A549 (cell line): ENCODE measurements at regions not wholly inside any gene's neighbourhood (a gene's known extent, or its start where the extent isn't known, plus 50 kb on each side); places are given as distances from the start of the nearest gene placed in this dataset.

Source experiments
- ATAC-seq, 2 experiments: fragments of 200-7000 bp in 1 of 2; fragments of >200 bp in 1 of 2; cut with Nextera tagmentation in 1 of 2; cut with Tn5 transposase in 1 of 2; 3 replicates each; pipeline versions ENCODE4 v1.8.0 to v1.9.1; 2018 to 2020; ENCODE audit warnings: mild to moderate bottlenecking in 1 of 2, moderate library complexity in 1 of 2
- CTCF ChIA-PET: fragments of 300-600 bp; sonication (Branson Sonifier 250); formaldehyde crosslinking; extraction: SDS; loops from one replicate; lab custom pipeline; 2021; ENCODE audit warnings: antibody characterized with exemption, inconsistent platforms; lab: Yijun Ruan, JAX
- POLR2A ChIA-PET: fragments of 350-600 bp; formaldehyde crosslinking; extraction: SDS; loops from one replicate; lab custom pipeline; 2021; ENCODE audit warnings: antibody characterized with exemption, inconsistent platforms; lab: Yijun Ruan, JAX
- DNase-seq, 2 experiments: peaks; one replicate each; pipeline versions ENCODE4 v3.0.0 to v3.0.0-alpha.2; 2011 to 2016; ENCODE audit warnings: low read depth in 1 of 2, low spot score in 1 of 2
- FAIRE-seq: peaks from 2 replicates; lab custom pipeline; 2011; peaks lifted over from hg19 to GRCh38; lab: Jason Lieb, UNC
- H3K27ac ChIP-seq, 2 experiments: fragments of >200 bp; sonication (Bioruptor Twin); formaldehyde crosslinking; 3 replicates each; pipeline ENCODE4 v1.5.1; 2016 to 2017
- H3K4me1 ChIP-seq: fragments of >200 bp; sonication (Bioruptor Twin); formaldehyde crosslinking; 3 replicates; pipeline ENCODE4 v1.6.1; 2016
- H3K4me2 ChIP-seq: fragments of >200 bp; sonication (Bioruptor Twin); formaldehyde crosslinking; 3 replicates; pipeline ENCODE4 v1.6.1; 2016
- H3K4me3 ChIP-seq: fragments of >200 bp; sonication (Bioruptor Twin); formaldehyde crosslinking; 3 replicates; pipeline ENCODE4 v1.5.1; 2016
- H3K9me3 ChIP-seq: fragments of >200 bp; sonication (Bioruptor Twin); formaldehyde crosslinking; 3 replicates; pipeline ENCODE4 v1.6.1; 2016
- BHLHE40 ChIP-seq: IDR thresholded peaks from 2 replicates; pipeline ENCODE4 v1.6.1; 2012; ENCODE audit warnings: low read depth, low read length, inconsistent platforms
- EP300 ChIP-seq, 2 experiments: fragments of >200 bp; sonication (Bioruptor Twin); formaldehyde crosslinking; IDR thresholded peaks; 2 replicates in 1 of 2; 3 replicates in 1 of 2; pipeline ENCODE4 v1.6.1; 2016 to 2017
- FOXS1 ChIP-seq: fragments of 250-450 bp; sonication (Bioruptor Pico); IDR thresholded peaks from 2 replicates; pipeline ENCODE4 v1.5.0; 2020; ENCODE audit warnings: mild to moderate bottlenecking, moderate library complexity
- HOXB5 ChIP-seq: fragments of 250-450 bp; sonication (Bioruptor Pico); IDR thresholded peaks from 2 replicates; pipeline ENCODE4 v1.5.0; 2020; ENCODE audit warnings: mild to moderate bottlenecking, moderate library complexity
- JUNB ChIP-seq: fragments of >200 bp; sonication (Bioruptor Twin); formaldehyde crosslinking; IDR thresholded peaks from 2 replicates; pipeline ENCODE4 v1.6.1; 2016
- RAD21 ChIP-seq, 2 experiments: fragments of >200 bp in 1 of 2; sonication (Bioruptor Twin) in 1 of 2; formaldehyde crosslinking in 1 of 2; IDR thresholded peaks in 1 of 2; conservative IDR thresholded peaks in 1 of 2; 2 replicates in 1 of 2; 3 replicates in 1 of 2; pipeline ENCODE4 v1.6.1; 2012 to 2018; ENCODE audit warnings: inconsistent platforms in 1 of 2
- RARB ChIP-seq: fragments of 250-450 bp; sonication (Bioruptor Pico); IDR thresholded peaks from 2 replicates; pipeline ENCODE4 v1.8.0; 2021; ENCODE audit warnings: mild to moderate bottlenecking, moderate library complexity
- RCOR1 ChIP-seq: fragments of 150-350 bp; IDR thresholded peaks from 2 replicates; pipeline ENCODE4 v1.6.1; 2014; ENCODE audit warnings: antibody characterized with exemption, low read length, low read depth
- RFX5 ChIP-seq: fragments of 450-650 bp; IDR thresholded peaks from 2 replicates; pipeline ENCODE4 v1.7.1; 2014; ENCODE audit warnings: antibody characterized with exemption, mild to moderate bottlenecking, moderate library complexity
- RNF2 ChIP-seq: fragments of 200-600 bp; sonication (generic); IDR thresholded peaks from 2 replicates; pipeline ENCODE4 v1.6.1; 2016; ENCODE audit warnings: low read depth, mild to moderate bottlenecking, antibody characterized with exemption, moderate library complexity, borderline replicate concordance
- SMC3 ChIP-seq: fragments of >200 bp; sonication (Bioruptor Twin); formaldehyde crosslinking; IDR thresholded peaks from 3 replicates; pipeline ENCODE4 v1.6.1; 2018; ENCODE audit warnings: inconsistent platforms
- TFCP2L1 ChIP-seq: fragments of 250-450 bp; sonication (Bioruptor Pico); IDR thresholded peaks from 2 replicates; pipeline ENCODE4 v1.5.0; 2021; ENCODE audit warnings: mild to moderate bottlenecking
- TP53 ChIP-seq: fragments of 250-450 bp; sonication (Bioruptor Pico); IDR thresholded peaks from 2 replicates; pipeline ENCODE4 v1.5.0; 2021; ENCODE audit warnings: mild to moderate bottlenecking, moderate library complexity
- WGBS: methylation state at CpG from one replicate; pipeline ENCODE4 v1.1.6; 2017; ENCODE audit errors: missing lambda C conversion rate; 5-methylcytosine and 5-hydroxymethylcytosine counted together
- TF ChIP-seq, protein P1 (sequence below): IDR thresholded peaks from 2 replicates; pipeline ENCODE4 v1.6.1; 2012
- TF ChIP-seq, protein P2 (sequence below): fragments of 200-600 bp; sonication (generic); IDR thresholded peaks from 2 replicates; pipeline ENCODE4 v1.6.1; 2016; ENCODE audit warnings: antibody characterized with exemption, mild to moderate bottlenecking, moderate library complexity
- TF ChIP-seq, protein P3 (sequence below): fragments of 250-450 bp; sonication (Bioruptor Pico); IDR thresholded peaks from 2 replicates; pipeline ENCODE4 v1.5.0; 2020; ENCODE audit warnings: low read depth, mild to moderate bottlenecking, moderate library complexity
- TF ChIP-seq, protein P4 (sequence below): fragments of >200 bp; sonication (Bioruptor Twin); formaldehyde crosslinking; IDR thresholded peaks from 3 replicates; pipeline ENCODE4 v1.5.1; 2016
- TF ChIP-seq, protein P5 (sequence below): IDR thresholded peaks from 2 replicates; pipeline ENCODE4 v1.6.1; 2012; ENCODE audit warnings: low read depth, borderline replicate concordance
- TF ChIP-seq, protein P6 (sequence below): fragments of 250-450 bp; sonication (Bioruptor Pico); IDR thresholded peaks from 2 replicates; pipeline ENCODE4 v1.5.0; 2021; ENCODE audit warnings: mild to moderate bottlenecking, moderate library complexity, borderline replicate concordance

DNA sequence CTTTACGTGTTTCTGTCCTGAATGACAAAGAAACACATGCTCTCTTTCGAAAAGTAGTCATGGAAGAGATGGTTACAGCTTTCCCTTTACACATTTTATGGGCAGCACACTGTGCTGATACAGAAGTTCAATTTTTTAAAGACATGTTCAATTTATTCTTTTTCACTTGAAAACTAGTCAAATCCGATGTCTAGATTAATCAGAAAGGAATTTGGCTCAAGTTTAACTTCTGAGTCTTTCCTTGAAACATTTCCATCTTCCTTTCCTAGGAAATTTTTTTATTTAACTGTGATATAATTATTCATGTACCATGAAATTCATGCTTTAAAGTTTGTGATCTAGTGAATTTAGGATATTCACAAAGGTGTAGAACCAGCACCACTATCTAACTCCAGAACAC is 360.1 kb downstream of the TNS3 start:
- WGBS = 40% methylated on average over 3 of the region's 3 CpGs
- no peak for FAIRE-seq
- no peak for ATAC-seq
- TF ChIP-seq, protein P1, sequence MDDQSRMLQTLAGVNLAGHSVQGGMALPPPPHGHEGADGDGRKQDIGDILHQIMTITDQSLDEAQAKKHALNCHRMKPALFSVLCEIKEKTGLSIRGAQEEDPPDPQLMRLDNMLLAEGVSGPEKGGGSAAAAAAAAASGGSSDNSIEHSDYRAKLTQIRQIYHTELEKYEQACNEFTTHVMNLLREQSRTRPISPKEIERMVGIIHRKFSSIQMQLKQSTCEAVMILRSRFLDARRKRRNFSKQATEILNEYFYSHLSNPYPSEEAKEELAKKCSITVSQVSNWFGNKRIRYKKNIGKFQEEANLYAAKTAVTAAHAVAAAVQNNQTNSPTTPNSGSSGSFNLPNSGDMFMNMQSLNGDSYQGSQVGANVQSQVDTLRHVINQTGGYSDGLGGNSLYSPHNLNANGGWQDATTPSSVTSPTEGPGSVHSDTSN = no peak
- TF ChIP-seq, protein P2, sequence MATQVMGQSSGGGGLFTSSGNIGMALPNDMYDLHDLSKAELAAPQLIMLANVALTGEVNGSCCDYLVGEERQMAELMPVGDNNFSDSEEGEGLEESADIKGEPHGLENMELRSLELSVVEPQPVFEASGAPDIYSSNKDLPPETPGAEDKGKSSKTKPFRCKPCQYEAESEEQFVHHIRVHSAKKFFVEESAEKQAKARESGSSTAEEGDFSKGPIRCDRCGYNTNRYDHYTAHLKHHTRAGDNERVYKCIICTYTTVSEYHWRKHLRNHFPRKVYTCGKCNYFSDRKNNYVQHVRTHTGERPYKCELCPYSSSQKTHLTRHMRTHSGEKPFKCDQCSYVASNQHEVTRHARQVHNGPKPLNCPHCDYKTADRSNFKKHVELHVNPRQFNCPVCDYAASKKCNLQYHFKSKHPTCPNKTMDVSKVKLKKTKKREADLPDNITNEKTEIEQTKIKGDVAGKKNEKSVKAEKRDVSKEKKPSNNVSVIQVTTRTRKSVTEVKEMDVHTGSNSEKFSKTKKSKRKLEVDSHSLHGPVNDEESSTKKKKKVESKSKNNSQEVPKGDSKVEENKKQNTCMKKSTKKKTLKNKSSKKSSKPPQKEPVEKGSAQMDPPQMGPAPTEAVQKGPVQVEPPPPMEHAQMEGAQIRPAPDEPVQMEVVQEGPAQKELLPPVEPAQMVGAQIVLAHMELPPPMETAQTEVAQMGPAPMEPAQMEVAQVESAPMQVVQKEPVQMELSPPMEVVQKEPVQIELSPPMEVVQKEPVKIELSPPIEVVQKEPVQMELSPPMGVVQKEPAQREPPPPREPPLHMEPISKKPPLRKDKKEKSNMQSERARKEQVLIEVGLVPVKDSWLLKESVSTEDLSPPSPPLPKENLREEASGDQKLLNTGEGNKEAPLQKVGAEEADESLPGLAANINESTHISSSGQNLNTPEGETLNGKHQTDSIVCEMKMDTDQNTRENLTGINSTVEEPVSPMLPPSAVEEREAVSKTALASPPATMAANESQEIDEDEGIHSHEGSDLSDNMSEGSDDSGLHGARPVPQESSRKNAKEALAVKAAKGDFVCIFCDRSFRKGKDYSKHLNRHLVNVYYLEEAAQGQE = no peak
- no peak for TF ChIP-seq RNF2
- TF ChIP-seq RFX5 = no peak
- TF ChIP-seq JUNB = no peak
- TF ChIP-seq RAD21 (conservative IDR thresholded peaks at IDR 0.05 in 1 of 2, IDR thresholded peaks at IDR 0.05 in 1 of 2) = no peak
- TF ChIP-seq, protein P3, sequence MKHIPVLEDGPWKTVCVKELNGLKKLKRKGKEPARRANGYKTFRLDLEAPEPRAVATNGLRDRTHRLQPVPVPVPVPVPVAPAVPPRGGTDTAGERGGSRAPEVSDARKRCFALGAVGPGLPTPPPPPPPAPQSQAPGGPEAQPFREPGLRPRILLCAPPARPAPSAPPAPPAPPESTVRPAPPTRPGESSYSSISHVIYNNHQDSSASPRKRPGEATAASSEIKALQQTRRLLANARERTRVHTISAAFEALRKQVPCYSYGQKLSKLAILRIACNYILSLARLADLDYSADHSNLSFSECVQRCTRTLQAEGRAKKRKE (CRISPR knock-in tag) = no peak
- TF ChIP-seq, protein P4, sequence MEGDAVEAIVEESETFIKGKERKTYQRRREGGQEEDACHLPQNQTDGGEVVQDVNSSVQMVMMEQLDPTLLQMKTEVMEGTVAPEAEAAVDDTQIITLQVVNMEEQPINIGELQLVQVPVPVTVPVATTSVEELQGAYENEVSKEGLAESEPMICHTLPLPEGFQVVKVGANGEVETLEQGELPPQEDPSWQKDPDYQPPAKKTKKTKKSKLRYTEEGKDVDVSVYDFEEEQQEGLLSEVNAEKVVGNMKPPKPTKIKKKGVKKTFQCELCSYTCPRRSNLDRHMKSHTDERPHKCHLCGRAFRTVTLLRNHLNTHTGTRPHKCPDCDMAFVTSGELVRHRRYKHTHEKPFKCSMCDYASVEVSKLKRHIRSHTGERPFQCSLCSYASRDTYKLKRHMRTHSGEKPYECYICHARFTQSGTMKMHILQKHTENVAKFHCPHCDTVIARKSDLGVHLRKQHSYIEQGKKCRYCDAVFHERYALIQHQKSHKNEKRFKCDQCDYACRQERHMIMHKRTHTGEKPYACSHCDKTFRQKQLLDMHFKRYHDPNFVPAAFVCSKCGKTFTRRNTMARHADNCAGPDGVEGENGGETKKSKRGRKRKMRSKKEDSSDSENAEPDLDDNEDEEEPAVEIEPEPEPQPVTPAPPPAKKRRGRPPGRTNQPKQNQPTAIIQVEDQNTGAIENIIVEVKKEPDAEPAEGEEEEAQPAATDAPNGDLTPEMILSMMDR = no peak
- TF ChIP-seq EP300 (IDR thresholded peaks at IDR 0.05) = no peak
- no peak for TF ChIP-seq RARB (CRISPR knock-in tag)
- no peak for TF ChIP-seq RCOR1
- no peak for TF ChIP-seq TP53 (CRISPR knock-in tag)
- TF ChIP-seq TFCP2L1 (CRISPR knock-in tag) = no peak
- TF ChIP-seq, protein P5, sequence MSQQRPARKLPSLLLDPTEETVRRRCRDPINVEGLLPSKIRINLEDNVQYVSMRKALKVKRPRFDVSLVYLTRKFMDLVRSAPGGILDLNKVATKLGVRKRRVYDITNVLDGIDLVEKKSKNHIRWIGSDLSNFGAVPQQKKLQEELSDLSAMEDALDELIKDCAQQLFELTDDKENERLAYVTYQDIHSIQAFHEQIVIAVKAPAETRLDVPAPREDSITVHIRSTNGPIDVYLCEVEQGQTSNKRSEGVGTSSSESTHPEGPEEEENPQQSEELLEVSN = no peak
- no peak for TF ChIP-seq HOXB5 (CRISPR knock-in tag)
- TF ChIP-seq, protein P6, sequence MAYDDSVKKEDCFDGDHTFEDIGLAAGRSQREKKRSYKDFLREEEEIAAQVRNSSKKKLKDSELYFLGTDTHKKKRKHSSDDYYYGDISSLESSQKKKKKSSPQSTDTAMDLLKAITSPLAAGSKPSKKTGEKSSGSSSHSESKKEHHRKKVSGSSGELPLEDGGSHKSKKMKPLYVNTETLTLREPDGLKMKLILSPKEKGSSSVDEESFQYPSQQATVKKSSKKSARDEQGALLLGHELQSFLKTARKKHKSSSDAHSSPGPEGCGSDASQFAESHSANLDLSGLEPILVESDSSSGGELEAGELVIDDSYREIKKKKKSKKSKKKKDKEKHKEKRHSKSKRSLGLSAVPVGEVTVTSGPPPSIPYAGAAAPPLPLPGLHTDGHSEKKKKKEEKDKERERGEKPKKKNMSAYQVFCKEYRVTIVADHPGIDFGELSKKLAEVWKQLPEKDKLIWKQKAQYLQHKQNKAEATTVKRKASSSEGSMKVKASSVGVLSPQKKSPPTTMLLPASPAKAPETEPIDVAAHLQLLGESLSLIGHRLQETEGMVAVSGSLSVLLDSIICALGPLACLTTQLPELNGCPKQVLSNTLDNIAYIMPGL (CRISPR knock-in tag) = no peak
- TF ChIP-seq BHLHE40 = no peak
- no peak for TF ChIP-seq FOXS1 (CRISPR knock-in tag)
- no peak for TF ChIP-seq SMC3
- Histone ChIP-seq H3K4me3 (no peak overlapping the region), H3K4me1 (no peaks in the 10 kb centered on the region), H3K27ac (no peak overlapping the region), H3K4me2 (no peak overlapping the region), H3K9me3 (no peaks in the 10 kb centered on the region)
- POLR2A ChIA-PET = no interaction called here
- DNase-seq = no peak
- CTCF ChIA-PET = interaction anchor here (1.2 kb wide), 1 partner anchor 41 kb away, joined by 3 read pairs; no protein-coding TSS in a partner anchor
